NB4 (cell line): ENCODE measurements at regions not wholly inside any gene's neighbourhood (a gene's known extent, or its start where the extent isn't known, plus 50 kb on each side); places are given as distances from the start of the nearest gene placed in this dataset.

Experiments used
- DNase-seq: peaks from one replicate; pipeline ENCODE4 v3.0.0; 2010; ENCODE audit warnings: low read depth
- H3K4me3 ChIP-seq: one replicate; pipeline ENCODE4 v1.5.1; 2011; ENCODE audit warnings: mild to moderate bottlenecking, low read depth, low read length, moderate library complexity
- MYC ChIP-seq: IDR thresholded peaks from 2 replicates; pipeline ENCODE4 v1.6.1; 2011; ENCODE audit warnings: low read depth, low read length
- POLR2A ChIP-seq: IDR thresholded peaks from 2 replicates; pipeline ENCODE4 v1.6.1; 2011; ENCODE audit warnings: mild to moderate bottlenecking; ENCODE audit not compliant: insufficient read length; ENCODE audit errors: extremely low read depth
- TF ChIP-seq, protein P1 (sequence below): IDR thresholded peaks from one replicate; pipeline ENCODE4 v1.5.1; 2012; ENCODE audit warnings: low read depth, low read length
- TF ChIP-seq, protein P2 (sequence below): IDR thresholded peaks from 2 replicates; pipeline ENCODE4 v1.6.1; 2011; ENCODE audit warnings: low read depth, low read length

DNA sequence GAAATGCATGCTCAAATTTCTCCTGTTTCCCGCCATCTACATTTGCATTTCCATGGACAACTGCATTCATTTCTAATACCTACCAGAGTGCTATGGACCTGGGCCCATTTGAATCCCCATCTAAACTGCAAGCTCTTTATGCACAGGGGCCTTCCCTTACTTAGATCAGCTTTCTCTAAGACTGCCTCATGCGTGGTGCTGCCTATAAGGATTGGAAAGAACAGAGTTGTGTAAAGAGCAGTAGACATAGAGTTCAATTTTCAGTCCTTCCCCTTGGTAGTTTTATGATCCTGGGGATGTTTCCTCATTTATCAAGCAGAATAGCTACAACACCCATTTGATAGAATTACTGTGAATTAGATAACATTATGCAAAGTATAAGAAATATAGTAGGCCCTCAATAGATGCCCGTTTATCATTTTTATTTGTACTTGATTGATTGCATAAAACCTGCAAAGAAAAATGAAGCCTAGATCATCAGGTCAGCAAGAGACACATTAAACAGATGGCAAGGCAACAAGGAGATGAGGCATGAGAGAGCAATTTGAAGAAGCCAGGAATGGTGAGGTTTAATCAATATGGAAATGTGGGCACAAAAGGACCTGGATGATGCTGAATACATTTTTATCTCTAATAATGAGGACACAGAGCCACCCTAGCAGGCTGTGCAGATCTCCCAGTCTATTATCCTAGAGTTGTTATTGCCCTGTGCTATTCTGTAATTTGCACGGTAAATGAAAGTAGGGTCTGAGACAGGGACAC is 359.7 kb downstream of the FAM181B start:
- DNase-seq, result no peak
- no peak overlapping the region for H3K4me3 ChIP-seq
- no peak for TF ChIP-seq MYC

DNA sequence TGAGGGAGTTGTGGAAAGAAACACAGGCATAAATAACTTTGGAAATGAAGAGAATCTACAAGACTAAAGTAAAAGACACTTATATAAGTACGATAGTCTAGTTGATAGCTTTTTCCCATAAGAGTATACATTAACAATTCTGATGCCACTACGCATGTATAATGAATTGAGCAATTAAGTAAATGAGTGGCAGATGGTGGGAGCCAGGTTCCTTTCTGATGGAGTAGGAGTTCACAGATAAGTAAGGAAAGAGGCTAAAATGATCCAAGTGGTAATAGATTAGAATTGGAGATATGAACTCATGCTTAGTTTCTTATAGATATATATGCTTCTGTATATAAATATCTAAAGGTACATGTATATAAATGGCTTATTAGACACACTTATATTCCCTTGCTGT is 368.3 kb downstream of the FAM181B start:
- no peak for DNase-seq

DNA sequence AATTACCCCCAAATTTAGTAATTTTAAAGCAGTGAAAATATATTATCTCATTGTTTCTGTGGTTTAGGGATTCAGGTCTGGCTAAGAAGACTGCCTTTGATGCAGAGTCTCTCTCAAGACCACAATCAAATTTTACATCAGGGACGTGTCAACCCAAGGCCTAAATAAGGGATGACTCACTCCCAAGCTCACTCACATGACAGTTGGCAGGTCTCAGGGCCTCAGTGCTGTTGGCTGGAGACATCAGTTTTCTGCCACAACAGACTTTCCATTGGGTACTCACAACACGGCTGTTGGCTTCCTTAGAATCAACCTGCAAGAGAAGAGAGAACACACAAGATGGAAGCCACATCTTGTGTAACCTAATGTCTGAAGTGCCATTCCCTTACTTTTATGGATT is 377.3 kb downstream of the FAM181B start:
- no peak overlapping the region for H3K4me3 ChIP-seq
- DNase-seq, result no peak
- TF ChIP-seq POLR2A (no peak), MYC (no peak)
- TF ChIP-seq, protein P1, sequence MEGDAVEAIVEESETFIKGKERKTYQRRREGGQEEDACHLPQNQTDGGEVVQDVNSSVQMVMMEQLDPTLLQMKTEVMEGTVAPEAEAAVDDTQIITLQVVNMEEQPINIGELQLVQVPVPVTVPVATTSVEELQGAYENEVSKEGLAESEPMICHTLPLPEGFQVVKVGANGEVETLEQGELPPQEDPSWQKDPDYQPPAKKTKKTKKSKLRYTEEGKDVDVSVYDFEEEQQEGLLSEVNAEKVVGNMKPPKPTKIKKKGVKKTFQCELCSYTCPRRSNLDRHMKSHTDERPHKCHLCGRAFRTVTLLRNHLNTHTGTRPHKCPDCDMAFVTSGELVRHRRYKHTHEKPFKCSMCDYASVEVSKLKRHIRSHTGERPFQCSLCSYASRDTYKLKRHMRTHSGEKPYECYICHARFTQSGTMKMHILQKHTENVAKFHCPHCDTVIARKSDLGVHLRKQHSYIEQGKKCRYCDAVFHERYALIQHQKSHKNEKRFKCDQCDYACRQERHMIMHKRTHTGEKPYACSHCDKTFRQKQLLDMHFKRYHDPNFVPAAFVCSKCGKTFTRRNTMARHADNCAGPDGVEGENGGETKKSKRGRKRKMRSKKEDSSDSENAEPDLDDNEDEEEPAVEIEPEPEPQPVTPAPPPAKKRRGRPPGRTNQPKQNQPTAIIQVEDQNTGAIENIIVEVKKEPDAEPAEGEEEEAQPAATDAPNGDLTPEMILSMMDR, result no peak
- TF ChIP-seq, protein P2, sequence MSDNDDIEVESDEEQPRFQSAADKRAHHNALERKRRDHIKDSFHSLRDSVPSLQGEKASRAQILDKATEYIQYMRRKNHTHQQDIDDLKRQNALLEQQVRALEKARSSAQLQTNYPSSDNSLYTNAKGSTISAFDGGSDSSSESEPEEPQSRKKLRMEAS, result no peak

More for the DNA sequence above, 368.3 kb downstream of the FAM181B start:
- no peak overlapping the region for H3K4me3 ChIP-seq
- TF ChIP-seq, protein P1, result no peak
- TF ChIP-seq POLR2A (no peak), MYC (no peak)
- TF ChIP-seq, protein P2, result no peak

DNA sequence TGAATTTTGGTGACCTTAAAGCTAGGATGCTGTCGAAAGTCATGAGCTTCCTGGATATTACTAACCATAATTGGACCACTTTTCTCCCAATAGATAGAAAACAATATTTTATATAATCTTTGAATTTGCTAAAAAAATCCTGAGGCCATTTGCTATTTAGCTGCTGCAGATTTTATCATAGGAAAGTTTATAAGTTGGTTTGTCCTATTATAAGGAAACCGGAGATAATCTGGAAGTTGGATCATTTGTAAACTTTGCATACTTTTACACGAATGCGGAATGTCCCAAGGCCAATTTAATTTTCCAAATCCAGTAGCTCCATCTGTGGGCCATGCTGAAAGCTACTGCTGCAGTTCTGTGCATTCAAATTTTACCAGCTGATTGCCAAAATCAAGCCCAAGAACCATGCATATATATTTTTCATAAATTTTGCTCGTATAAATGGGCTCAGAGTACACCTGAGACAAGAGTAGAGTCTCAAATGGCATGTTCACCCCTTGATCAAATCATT is 378.3 kb downstream of the FAM181B start:
- TF ChIP-seq MYC, result no peak
- DNase-seq, result no peak
- H3K4me3 ChIP-seq, result no peak overlapping the region

DNA sequence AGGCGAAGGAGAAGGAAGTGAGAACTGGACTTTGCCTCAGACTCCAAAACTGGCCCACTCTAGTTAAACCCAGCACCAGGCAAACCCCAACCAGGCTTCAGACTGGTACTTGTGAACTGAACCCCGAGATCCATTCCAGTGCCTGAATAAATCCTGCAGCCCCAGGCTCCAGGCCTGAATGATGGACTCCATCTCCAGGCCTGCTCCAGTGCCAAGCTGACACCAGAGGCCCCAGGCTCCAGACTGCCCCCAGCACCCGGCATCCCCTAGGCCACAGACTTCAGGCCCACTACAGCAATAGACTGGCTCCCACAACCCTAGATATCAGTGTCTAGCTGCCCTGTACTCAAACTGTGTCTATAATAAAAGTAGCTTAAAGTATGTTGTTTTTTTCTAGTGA is 406.8 kb downstream of the FAM181B start:
- DNase-seq, result no peak
- TF ChIP-seq, protein P2, result no peak
- no peak for TF ChIP-seq POLR2A
- TF ChIP-seq MYC, result no peak
- TF ChIP-seq, protein P1, result no peak
- no peak overlapping the region for H3K4me3 ChIP-seq

DNA sequence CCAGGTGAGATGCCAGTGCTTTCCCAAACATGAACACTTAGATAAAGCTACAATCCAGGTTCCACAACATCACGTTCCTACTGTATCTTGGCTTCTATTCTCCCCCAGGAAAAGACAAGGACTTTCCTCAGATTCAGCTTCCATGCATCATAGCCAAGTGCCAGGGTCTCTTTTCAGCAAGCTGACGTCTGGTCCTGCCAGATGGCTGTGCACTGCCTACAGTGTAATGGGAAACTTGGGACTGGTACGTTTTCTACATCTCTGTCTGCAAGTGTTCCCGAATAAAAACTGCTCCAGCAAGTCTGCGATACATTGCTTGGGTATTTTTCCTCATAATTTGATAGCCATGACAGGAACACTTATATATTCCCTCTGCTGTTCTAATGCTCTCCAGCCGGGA is 412.5 kb downstream of the FAM181B start:
- no peak for DNase-seq
- TF ChIP-seq, protein P1, result no peak
- TF ChIP-seq MYC, result no peak
- no peak for TF ChIP-seq POLR2A
- TF ChIP-seq, protein P2, result no peak
- H3K4me3 ChIP-seq, result no peak overlapping the region

DNA sequence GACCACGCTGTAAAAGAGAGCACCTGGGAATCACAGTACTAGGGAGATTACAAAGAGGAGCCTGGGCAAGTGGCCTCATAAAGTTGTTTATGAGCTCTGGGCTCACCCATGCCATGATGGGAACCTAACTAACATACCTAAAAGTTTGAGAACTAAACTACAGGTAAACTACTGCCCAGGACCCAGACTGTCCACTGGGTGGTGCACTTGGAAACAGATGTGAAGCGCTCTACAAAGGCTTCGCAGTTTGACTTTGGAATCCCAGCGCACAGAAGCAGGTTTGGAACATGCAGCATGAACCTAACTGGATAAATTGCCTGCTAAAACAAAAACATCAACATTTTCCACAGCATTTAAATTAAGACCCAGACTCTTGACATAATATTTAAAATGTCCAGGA is 418.6 kb downstream of the FAM181B start:
- no peak for TF ChIP-seq MYC
- TF ChIP-seq, protein P1, result peak; percentile 65
- peak; percentile 40 for DNase-seq
- no peak overlapping the region for H3K4me3 ChIP-seq
